Endothelial cell of umbilical vein (primary cell): ENCODE measurements at regions not wholly inside any gene's neighbourhood (a gene's known extent, or its start where the extent isn't known, plus 50 kb on each side); places are given as distances from the start of the nearest gene placed in this dataset.

Experiments
- BruUV-seq: library from RNA; stranded (reverse); fragments of 400-500 nt; replicated peaks from 2 replicates; lab custom pipeline; 2021; lab: Mats Ljungman, UMichigan
- CTCF ChIA-PET: fragments of 300-600, 350-600 bp; sonication (Branson Sonifier 250); formaldehyde crosslinking; loops from one replicate; lab custom pipeline; 2021; ENCODE audit warnings: antibody characterized with exemption, inconsistent platforms; lab: Charles Lee
- POLR2A ChIA-PET: fragments of 300-600, 350-600 bp; sonication (Branson Sonifier 250); formaldehyde crosslinking; loops from one replicate; lab custom pipeline; 2021; ENCODE audit warnings: antibody characterized with exemption, inconsistent platforms; lab: Charles Lee
- DNase-seq: peaks from one replicate; pipeline ENCODE4 v3.0.0-alpha.2; 2011; ENCODE audit warnings: low read depth, low spot score
- FAIRE-seq: peaks from 2 replicates; lab custom pipeline; 2011; peaks lifted over from hg19 to GRCh38; lab: Jason Lieb, UNC
- H2AFZ ChIP-seq: 2 replicates; pipeline ENCODE4 v1.6.0; 2012; ENCODE audit warnings: low read depth, low read length, control low read depth, inconsistent platforms
- H3K27ac ChIP-seq: 2 replicates; pipeline ENCODE4 v1.5.1; 2011; ENCODE audit warnings: low read depth, mild to moderate bottlenecking, control low read depth, low read length, moderate library complexity; ENCODE audit not compliant: insufficient read depth
- H3K27me3 ChIP-seq, 2 experiments: 2 replicates each; pipeline versions ENCODE4 v1.6.0 to v1.6.1; 2011; ENCODE audit warnings: low read length in 2 of 2, mixed read lengths in 1 of 2; ENCODE audit not compliant: control insufficient read depth in 2 of 2, insufficient read depth in 2 of 2
- H3K36me3 ChIP-seq, 2 experiments: 2 replicates in 1 of 2; 3 replicates in 1 of 2; pipeline ENCODE4 v1.5.1; 2011; ENCODE audit warnings: low read length in 2 of 2, mild to moderate bottlenecking in 1 of 2, moderate library complexity in 1 of 2; ENCODE audit not compliant: control insufficient read depth in 2 of 2, insufficient read depth in 2 of 2; ENCODE audit errors: extremely low read depth in 1 of 2
- H3K4me1 ChIP-seq: 3 replicates; pipeline ENCODE4 v1.5.1; 2011; ENCODE audit warnings: mild to moderate bottlenecking, low read length; ENCODE audit not compliant: control insufficient read depth, insufficient read depth; ENCODE audit errors: extremely low read depth
- H3K4me2 ChIP-seq: 2 replicates; pipeline ENCODE4 v1.6.1; 2011; ENCODE audit warnings: low read length, control low read depth, mixed read lengths; ENCODE audit not compliant: insufficient read depth
- H3K4me3 ChIP-seq, 3 experiments: fragments of 200-600 bp in 1 of 3; sonication (generic), shearing (Covaris generic) in 1 of 3; replicated peaks in 1 of 3; 2 replicates each; pipeline ENCODE4 v1.5.1; 2011 to 2016; ENCODE audit warnings: control low read depth in 3 of 3, low read length in 3 of 3, mild to moderate bottlenecking in 2 of 3, inconsistent platforms in 1 of 3, low read depth in 1 of 3, moderate library complexity in 1 of 3; ENCODE audit not compliant: insufficient read depth in 1 of 3
- H3K79me2 ChIP-seq: 2 replicates; pipeline ENCODE4 v1.6.0; 2012; ENCODE audit warnings: low read length, inconsistent platforms; ENCODE audit not compliant: control insufficient read depth, insufficient read depth
- H3K9ac ChIP-seq: replicated peaks from 2 replicates; pipeline ENCODE3; 2011; ENCODE audit warnings: low read length, control low read depth; ENCODE audit not compliant: insufficient read depth; ENCODE audit errors: extremely low read depth
- H3K9me1 ChIP-seq: replicated peaks from 3 replicates; pipeline ENCODE4 v1.6.0; 2011; ENCODE audit warnings: mild to moderate bottlenecking, low read length; ENCODE audit not compliant: control insufficient read depth, insufficient read depth; ENCODE audit errors: extremely low read depth
- H3K9me3 ChIP-seq: replicated peaks from 2 replicates; pipeline ENCODE4 v1.5.1; 2012; ENCODE audit warnings: low read length, inconsistent platforms; ENCODE audit not compliant: control insufficient read depth, insufficient read depth
- H4K20me1 ChIP-seq: replicated peaks from 2 replicates; pipeline ENCODE3; 2011; ENCODE audit warnings: mild to moderate bottlenecking, low read length; ENCODE audit not compliant: control insufficient read depth, insufficient read depth; ENCODE audit errors: extremely low read depth
- CTCF ChIP-seq, 2 donors: IDR thresholded peaks; 1 replicate in 1 of 2; 2 replicates in 1 of 2; pipeline ENCODE4 v1.5.1; 2011; ENCODE audit warnings: low read length in 2 of 2, mild to moderate bottlenecking in 2 of 2, moderate library complexity in 2 of 2, control low read depth in 1 of 2, inconsistent platforms in 1 of 2, low read depth in 1 of 2; ENCODE audit not compliant: insufficient read depth in 1 of 2; ENCODE audit errors: extremely low read depth in 1 of 2
- EZH2 ChIP-seq: IDR thresholded peaks from 2 replicates; pipeline ENCODE4 v1.6.1; 2012; ENCODE audit warnings: borderline replicate concordance, low read depth, mild to moderate bottlenecking, moderate library complexity, low read length, inconsistent platforms; ENCODE audit not compliant: severe bottlenecking
- FOS ChIP-seq: IDR thresholded peaks from 2 replicates; pipeline ENCODE4 v1.6.1; 2011; ENCODE audit warnings: mild to moderate bottlenecking, low read length, moderate library complexity, borderline replicate concordance; ENCODE audit not compliant: insufficient read depth
- GATA2 ChIP-seq: IDR thresholded peaks from 2 replicates; pipeline ENCODE4 v1.7.0; 2011; ENCODE audit warnings: low read depth, mild to moderate bottlenecking, moderate library complexity, mixed read lengths, low read length; ENCODE audit not compliant: insufficient read length, insufficient read depth
- JUN ChIP-seq: IDR thresholded peaks from 2 replicates; pipeline ENCODE4 v1.6.1; 2011; ENCODE audit warnings: borderline replicate concordance, low read depth; ENCODE audit not compliant: insufficient read length, insufficient read depth
- MYC ChIP-seq: IDR thresholded peaks from one replicate; pipeline ENCODE4 v1.6.1; 2011; ENCODE audit warnings: mild to moderate bottlenecking, low read depth, low read length
- POLR2A ChIP-seq: IDR thresholded peaks from 2 replicates; pipeline ENCODE4 v1.6.1; 2012; ENCODE audit warnings: low read depth, mild to moderate bottlenecking, control low read depth, low read length
- POLR2AphosphoS5 ChIP-seq: IDR thresholded peaks from 2 replicates; pipeline ENCODE4 v1.6.1; 2012; ENCODE audit warnings: low read depth, mild to moderate bottlenecking, control low read depth, low read length, moderate library complexity; ENCODE audit not compliant: insufficient read depth
- dilution Hi-C: fragments of 300-500 bp; cut with MboI; formaldehyde crosslinking; loops from one replicate; pipeline ENCODE4 v1.15.0; 2019; ENCODE audit warnings: low sequenced_read_pairs; ENCODE audit not compliant: extremely low pct_ligation_motif_present
- intact Hi-C: fragments of 100-400 bp; cut with micrococcal nuclease; formaldehyde crosslinking; loops from one replicate; pipeline ENCODE4 v1.10.0; 2022
- TF ChIP-seq, protein P1 (sequence below): IDR thresholded peaks from 2 replicates; pipeline ENCODE4 v1.6.1; 2011; ENCODE audit not compliant: insufficient read depth, insufficient read length

DNA sequence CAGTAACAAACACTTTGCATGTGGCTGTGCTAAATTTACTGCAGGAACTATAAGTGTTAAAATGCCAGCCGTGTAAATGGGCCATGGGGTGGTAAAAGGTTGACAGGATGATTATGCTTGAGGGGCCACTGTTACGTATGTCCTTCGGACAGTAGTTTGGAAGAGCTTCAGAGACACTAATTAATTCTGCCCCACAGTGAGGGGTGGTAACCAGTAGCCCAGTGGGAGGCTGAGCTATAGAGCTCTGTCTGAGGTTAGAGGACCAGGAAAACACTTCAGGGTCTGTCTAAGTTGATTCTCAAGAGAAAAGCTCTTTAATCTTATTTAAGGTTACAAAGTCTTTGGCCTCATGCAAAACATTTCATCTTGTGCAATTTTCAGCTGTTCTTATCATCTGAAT, 176.6 kb downstream of the DMRTA1 start:
- Histone ChIP-seq H4K20me1 (no peaks in the 10 kb centered on the region), H3K9me1 (no peaks in the 10 kb centered on the region), H3K9me3 (no peaks in the 10 kb centered on the region), H3K27ac (no peak overlapping the region), H3K4me2 (no peak overlapping the region), H3K4me3 (no peak overlapping the region), H2AFZ (no peak overlapping the region), H3K27me3 (no peaks in the 10 kb centered on the region), H3K79me2 (no peaks in the 10 kb centered on the region), H3K36me3 (no peaks in the 10 kb centered on the region), H3K9ac (no peak overlapping the region), H3K4me1 (no peaks in the 10 kb centered on the region)
- dilution Hi-C loops: no loop called here
- POLR2A ChIA-PET: no interaction called here
- intact Hi-C loops: no loop called here
- CTCF ChIA-PET: no interaction called here
- FAIRE-seq (no peak), DNase-seq (no peak)
- BruUV-seq: no TSS peak
- no peak for TF ChIP-seq POLR2A
- no peak for TF ChIP-seq GATA2
- TF ChIP-seq, protein P1, sequence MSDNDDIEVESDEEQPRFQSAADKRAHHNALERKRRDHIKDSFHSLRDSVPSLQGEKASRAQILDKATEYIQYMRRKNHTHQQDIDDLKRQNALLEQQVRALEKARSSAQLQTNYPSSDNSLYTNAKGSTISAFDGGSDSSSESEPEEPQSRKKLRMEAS: no peak
- TF ChIP-seq JUN: no peak
- no peak for TF ChIP-seq MYC
- TF ChIP-seq CTCF (IDR thresholded peaks at IDR 0.05; ENCODE audit: extremely low read depth in 1 of 2, insufficient read depth in 1 of 2, low read depth in 1 of 2, low read length in 2 of 2): no peak
- no peak for TF ChIP-seq FOS
- TF ChIP-seq EZH2: no peak
- TF ChIP-seq POLR2AphosphoS5: no peak
